ENCODE measurements at regions not wholly inside any gene's neighbourhood (a gene's known extent, or its start where the extent isn't known, plus 50 kb on each side); places are given as distances from the start of the nearest gene placed in this dataset.

- no peak for TF ChIP-seq CTCF (IDR thresholded peaks at IDR 0.05 in 8 of 11, conservative IDR thresholded peaks at IDR 0.05 in 3 of 11)
- no peak for TF ChIP-seq POLR2AphosphoS5 (IDR thresholded peaks at IDR 0.05)
- TF ChIP-seq POLR2A (IDR thresholded peaks at IDR 0.05), result no peak
These were observed 72.4 kb upstream of the ISX start for GRCh38 chr22:34993548-34993947.

All from spleen (tissue), 7 donors.